ENCODE measurements at regions not wholly inside any gene's neighbourhood (a gene's known extent, or its start where the extent isn't known, plus 50 kb on each side); places are given as distances from the start of the nearest gene placed in this dataset.

- ChIA-PET POLR2A (ENCODE audit: low non-redundant PET) (no interaction called here), CTCF (interaction anchor here (0.5 kb wide), 1 partner anchor 80 kb away, joined by 4 read pairs; no protein-coding TSS in a partner anchor)
- H3K27ac ChIP-seq, result no peak overlapping the region
- no peak for DNase-seq (ENCODE audit: low spot score)
- TF ChIP-seq CTCF (conservative IDR thresholded peaks at IDR 0.05; ENCODE audit: low read depth), result no peak
Measured at GRCh38 chr2:172334988-172335387, 92.4 kb upstream of the ITGA6 start.

GRCh38 chr2:172335736-172336135 is 91.7 kb upstream of the ITGA6 start:
- ChIA-PET POLR2A (ENCODE audit: low non-redundant PET) (no interaction called here), CTCF (no interaction called here)
- no peak for TF ChIP-seq CTCF (conservative IDR thresholded peaks at IDR 0.05; ENCODE audit: low read depth)
- H3K27ac ChIP-seq, result no peak overlapping the region
- DNase-seq (ENCODE audit: low spot score), result no peak

GRCh38 chr2:172336681-172337080 is 90.7 kb upstream of the ITGA6 start:
- ChIA-PET POLR2A (ENCODE audit: low non-redundant PET) (no interaction called here), CTCF (no interaction called here)
- TF ChIP-seq CTCF (conservative IDR thresholded peaks at IDR 0.05; ENCODE audit: low read depth), result no peak
- H3K27ac ChIP-seq, result no peak overlapping the region
- no peak for DNase-seq (ENCODE audit: low spot score)

GRCh38 chr2:172339371-172340010 is 87.9 kb upstream of the ITGA6 start:
- no peak overlapping the region for H3K27ac ChIP-seq
- TF ChIP-seq CTCF (conservative IDR thresholded peaks at IDR 0.05; ENCODE audit: low read depth), result no peak
- CTCF ChIA-PET, result interaction anchor here (1.0 kb wide), 1 partner anchor 11 kb away, joined by 5 read pairs; no protein-coding TSS in a partner anchor
- POLR2A ChIA-PET (ENCODE audit: low non-redundant PET), result no interaction called here
- no peak for DNase-seq (ENCODE audit: low spot score)

GRCh38 chr2:172340394-172340793 is 87.0 kb upstream of the ITGA6 start:
- no peak overlapping the region for H3K27ac ChIP-seq
- TF ChIP-seq CTCF (conservative IDR thresholded peaks at IDR 0.05; ENCODE audit: low read depth), result no peak
- no peak for DNase-seq (ENCODE audit: low spot score)
- POLR2A ChIA-PET (ENCODE audit: low non-redundant PET), result no interaction called here
- CTCF ChIA-PET, result interaction anchor here (0.6 to 1.4 kb wide), 3 partner anchors 86 to 1109 kb away, joined by 3 to 6 read pairs (median 3); no protein-coding TSS in a partner anchor

- ChIA-PET POLR2A (ENCODE audit: low non-redundant PET) (no interaction called here), CTCF (interaction anchor here (0.6 kb wide), 1 partner anchor 49 kb away, joined by 4 read pairs; no protein-coding TSS in a partner anchor)
- no peak for DNase-seq (ENCODE audit: low spot score)
- H3K27ac ChIP-seq, result no peak overlapping the region
- TF ChIP-seq CTCF (conservative IDR thresholded peaks at IDR 0.05; ENCODE audit: low read depth), result no peak
Measured at GRCh38 chr2:172342078-172342477, 85.3 kb upstream of the ITGA6 start.
